Renal cortex interstitium (tissue), 11 donors: ENCODE measurements at regions not wholly inside any gene's neighbourhood (a gene's known extent, or its start where the extent isn't known, plus 50 kb on each side); places are given as distances from the start of the nearest gene placed in this dataset.
A peak's percentile ranks its signal among the peaks of the same experiment; 100 is the strongest.
"Not testable (repeated sequence)": the region's sequence is repeated elsewhere in the genome, so short reads cannot be mapped to it uniquely, and the experiment has no call there.

Source experiments
- DNase-seq, 11 donors: peaks; one replicate each; pipeline ENCODE4 v3.0.0-alpha.2; 2013; ENCODE audit warnings: low read depth in 9 of 11, low spot score in 4 of 11; ENCODE audit errors: extremely low read depth in 1 of 11

DNA sequence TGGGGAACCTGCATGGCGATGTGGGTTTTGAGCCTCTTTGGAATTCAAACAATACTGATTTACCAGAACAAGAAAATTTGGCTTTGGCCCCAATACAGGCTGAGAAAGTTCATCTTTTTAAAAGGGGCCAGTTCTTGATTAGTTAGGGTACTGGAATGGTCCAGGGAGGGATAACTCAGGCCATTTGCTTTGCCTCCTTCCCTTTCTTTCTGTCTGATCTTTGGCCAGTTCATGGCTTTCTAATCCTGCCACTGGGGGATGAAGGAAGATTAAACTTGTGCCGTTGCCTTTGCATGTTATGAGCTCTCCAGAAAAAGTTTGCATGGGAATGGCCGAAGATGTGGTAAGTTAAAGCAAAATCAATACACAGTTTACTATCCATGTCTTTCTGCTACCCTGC is 78.4 kb downstream of the ADAMTS15 start:
- DNase-seq = no peak

- no peak for DNase-seq
Measured at GRCh38 chr11:130527636-130528297, 79.3 kb downstream of the ADAMTS15 start.

DNA sequence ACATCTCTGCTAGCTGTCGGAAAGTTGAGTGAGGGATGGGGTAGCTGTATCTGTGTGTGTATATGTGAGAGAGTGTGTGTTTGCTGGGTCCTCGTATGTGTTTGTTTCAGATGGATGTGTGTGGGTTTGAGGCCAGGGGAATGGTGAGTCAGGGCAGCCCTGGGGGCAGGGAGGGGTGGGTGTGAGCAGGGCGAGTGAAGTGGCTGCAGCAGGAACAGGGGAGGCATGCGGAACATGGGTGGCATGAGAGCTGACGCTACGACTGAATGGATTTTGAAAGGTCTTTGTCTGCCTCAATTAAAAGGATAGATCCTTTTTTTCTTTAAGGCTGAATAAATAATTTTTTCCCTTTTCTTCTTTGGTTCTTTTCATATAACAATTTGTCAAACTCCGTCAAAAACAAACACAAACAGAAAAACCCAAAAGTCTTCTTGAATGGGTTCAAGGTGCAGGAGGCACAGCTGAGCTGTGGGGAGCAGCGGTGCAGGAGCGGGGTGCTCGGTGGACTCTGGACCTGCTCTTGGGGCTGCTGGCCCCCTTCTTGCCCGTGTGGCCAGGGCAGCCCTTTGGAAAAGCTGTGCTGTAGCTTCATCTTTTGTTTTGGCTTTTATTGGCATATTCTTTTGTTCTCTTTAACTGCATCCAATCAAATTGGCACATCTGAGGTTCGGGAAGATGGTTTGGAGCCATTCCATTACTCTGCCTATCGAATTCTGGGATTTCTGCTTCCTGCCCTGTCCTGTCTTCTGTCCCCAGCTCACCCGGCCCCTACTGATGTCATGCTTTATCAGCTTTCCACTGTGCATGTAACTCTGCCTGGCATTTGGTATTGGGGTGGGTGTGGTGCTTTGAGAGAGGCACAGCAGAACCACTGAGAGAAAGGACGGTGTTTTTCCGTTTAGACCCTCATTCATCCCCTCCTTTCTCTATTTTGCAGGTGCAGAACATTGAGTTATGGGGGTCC is 80.1 kb downstream of the ADAMTS15 start:
- no peak for DNase-seq

- DNase-seq = no peak
Measured at GRCh38 chr11:130529366-130529765, 80.9 kb downstream of the ADAMTS15 start.

GRCh38 chr11:130531061-130531460 is 82.6 kb downstream of the ADAMTS15 start:
- peak in 1 of 11 donors; percentile 63 for DNase-seq

- peak in 1 of 11 donors; percentile 70 for DNase-seq
Measured at GRCh38 chr11:130533113-130533798, 84.8 kb downstream of the ADAMTS15 start.

DNA sequence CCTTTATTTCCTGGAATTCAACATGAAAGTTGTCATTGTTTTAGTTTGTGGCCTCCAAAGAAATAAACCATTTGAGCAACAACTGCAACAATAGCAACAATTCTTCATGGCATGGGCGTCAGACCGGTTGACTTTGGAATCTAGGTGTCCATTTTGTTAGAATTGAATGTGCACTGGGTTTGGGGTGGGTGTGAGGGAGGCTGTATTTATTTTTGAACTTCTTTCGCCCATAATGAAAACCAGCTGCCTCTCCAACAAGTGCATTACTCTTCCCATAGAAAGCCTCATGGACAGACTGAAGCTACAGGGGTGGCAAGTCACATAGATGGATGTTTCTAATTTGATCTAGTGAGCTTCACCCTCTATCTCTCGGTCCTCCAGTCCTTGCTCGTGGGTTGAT is 85.4 kb downstream of the ADAMTS15 start:
- no peak for DNase-seq

GRCh38 chr11:130534551-130534950 is 86.1 kb downstream of the ADAMTS15 start:
- no peak for DNase-seq

- DNase-seq = peak in 3 of 11 donors; percentile 56 to 66 (median 64)
Measured at GRCh38 chr11:130535520-130535919, 87.1 kb downstream of the ADAMTS15 start.

DNA sequence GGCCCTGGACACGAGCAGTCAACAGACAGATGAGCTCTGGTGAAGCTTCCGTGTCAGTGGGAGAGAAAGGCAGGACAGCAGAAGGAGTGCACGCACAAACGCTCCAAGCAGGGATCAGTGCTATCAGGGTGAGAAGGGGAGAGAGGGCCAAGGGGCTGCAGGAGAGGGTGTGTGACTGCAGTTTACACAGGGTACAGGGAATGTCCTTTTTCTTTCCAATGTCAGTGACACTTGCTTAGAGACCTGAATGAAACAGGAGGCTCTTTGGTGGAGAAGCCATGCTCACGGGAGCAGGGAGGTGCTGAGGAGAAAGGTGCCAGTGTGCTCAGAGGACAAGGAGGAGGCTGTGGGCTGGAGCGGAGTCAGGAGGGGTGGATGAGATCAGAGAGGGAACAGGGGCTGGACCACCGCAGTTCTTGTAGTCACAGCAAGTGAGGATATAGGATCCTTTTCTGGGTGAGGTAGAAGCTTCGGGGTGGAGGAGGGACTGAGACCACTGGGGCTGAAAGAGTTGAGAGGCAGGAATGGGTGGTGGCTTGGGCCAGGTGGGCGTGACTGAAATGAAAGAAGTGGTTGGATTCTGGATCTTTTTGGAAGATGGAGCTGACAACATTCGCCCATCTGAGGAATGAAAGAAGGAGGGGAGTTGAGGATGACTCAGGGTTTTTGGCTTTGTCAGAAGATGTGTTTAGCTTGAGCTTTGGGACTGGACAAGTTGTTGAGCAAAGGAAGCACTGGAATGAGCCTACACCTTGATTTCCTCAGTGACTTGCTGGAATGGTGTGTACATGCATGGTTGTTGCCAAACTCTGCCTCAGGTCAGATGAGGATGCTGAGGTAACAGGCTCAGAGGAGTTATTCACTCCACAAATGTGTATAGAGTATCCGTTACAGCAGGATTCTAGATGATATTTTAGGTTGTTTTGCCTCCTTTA is 87.9 kb downstream of the ADAMTS15 start:
- DNase-seq = no peak

DNA sequence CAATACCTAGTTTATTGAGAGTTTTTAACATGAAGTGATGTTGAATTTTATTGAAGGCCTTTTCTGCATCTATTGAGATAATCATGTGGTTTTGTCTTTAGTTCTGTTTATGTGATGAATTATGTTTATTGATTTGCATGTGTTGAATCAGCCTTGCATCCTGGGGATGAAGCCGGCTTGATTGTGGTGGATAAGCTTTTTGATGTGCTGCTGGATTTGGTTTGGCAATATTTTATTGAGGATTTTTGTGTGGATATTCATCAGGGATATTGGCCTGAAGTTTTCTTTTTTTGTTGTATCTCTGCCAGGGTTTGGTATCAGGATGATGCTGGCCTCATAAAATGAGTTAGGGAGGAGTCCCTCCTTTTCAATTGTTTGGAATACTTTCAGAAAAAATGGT is 91.2 kb downstream of the ADAMTS15 start:
- DNase-seq = not testable (repeated sequence)

GRCh38 chr11:130544266-130544665 is 95.8 kb downstream of the ADAMTS15 start:
- no peak for DNase-seq

DNA sequence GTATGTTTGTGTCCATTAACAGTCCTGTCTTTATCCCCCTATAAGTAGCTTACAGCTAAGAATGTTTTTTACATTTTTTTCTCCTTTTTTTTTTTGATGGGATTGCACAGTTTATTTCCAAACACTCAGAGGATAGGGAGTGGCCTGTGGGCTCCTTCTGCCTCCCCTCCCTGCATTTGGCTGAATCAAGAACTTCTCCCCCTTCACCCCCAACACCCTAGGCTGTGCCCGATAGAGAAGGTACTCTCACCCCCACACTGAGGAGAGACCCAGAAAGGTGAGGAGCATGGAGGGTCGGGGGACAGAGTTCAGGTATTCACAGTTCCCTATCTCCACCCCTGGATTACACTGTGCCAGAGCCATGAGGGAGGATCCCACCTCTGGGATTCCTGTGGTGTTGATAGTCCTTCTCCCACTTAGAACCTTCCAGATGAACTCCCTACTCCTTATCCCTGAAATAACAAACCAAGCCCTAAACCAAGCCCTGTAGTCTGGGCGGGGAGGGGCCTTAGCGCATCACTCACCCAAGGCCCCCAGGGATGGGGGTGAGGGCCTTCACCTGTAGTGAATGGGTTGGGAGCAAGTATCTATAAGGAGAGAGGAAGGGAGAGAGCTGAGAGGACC is 97.1 kb downstream of the ADAMTS15 start:
- DNase-seq = no peak

- no peak for DNase-seq
Measured at GRCh38 chr11:130546438-130546837, 98.0 kb downstream of the ADAMTS15 start.

GRCh38 chr11:130546901-130547694 is 98.7 kb downstream of the ADAMTS15 start:
- DNase-seq = no peak

DNA sequence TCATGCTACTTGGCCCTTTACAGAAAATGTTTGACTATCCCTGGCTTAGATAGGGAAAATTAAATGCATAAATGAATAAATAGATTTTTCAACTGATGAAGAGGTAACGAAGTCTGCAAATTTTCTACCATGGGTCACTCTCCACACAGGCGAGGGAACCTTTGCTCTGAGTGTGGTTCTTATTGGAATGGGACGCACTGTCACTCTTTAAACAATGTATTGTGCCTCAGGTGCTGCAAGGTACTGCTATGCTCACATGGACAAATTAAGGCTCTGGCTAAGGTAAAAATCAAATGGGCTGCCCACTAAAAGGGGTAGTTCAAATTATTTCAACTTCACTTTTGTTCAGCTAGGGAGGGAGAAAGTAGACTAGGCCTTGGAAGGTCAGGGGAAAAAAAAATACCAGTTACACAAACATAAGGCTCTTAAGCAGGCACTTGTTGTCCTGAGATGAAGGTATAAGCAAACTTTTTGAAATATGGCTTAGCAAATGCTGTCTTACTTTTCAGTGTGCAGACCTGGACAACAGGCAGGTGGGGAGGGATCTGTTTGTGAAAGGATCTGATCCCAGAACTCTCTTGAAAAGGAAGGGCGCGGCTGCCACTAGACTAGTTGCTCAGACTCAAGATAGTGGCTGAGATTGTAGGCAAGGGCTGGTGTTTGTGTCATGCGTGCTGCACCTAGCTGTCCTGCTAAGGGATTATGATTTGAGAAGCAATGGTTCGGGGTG is 99.5 kb downstream of the ADAMTS15 start:
- DNase-seq = no peak

- DNase-seq = no peak
Measured at GRCh38 chr11:130548491-130548833, 100.0 kb downstream of the ADAMTS15 start.
